HG02852 (cell line): ENCODE measurements at regions not wholly inside any gene's neighbourhood (a gene's known extent, or its start where the extent isn't known, plus 50 kb on each side); places are given as distances from the start of the nearest gene placed in this dataset.
"Not testable (repeated sequence)": the region's sequence is repeated elsewhere in the genome, so short reads cannot be mapped to it uniquely, and the experiment has no call there.

Experiments used
- ATAC-seq: cut with Tn5 transposase; IDR thresholded peaks from one replicate; pipeline ENCODE4 v1.9.1; 2021; ENCODE audit warnings: mild to moderate bottlenecking, moderate library complexity; ENCODE audit not compliant: unreplicated experiment

GRCh38 chr5:145660897-145661640 is 174.1 kb downstream of the PRELID2 start:
- ATAC-seq: no peak

GRCh38 chr5:145658435-145658834 is 176.7 kb downstream of the PRELID2 start:
- no peak for ATAC-seq

DNA sequence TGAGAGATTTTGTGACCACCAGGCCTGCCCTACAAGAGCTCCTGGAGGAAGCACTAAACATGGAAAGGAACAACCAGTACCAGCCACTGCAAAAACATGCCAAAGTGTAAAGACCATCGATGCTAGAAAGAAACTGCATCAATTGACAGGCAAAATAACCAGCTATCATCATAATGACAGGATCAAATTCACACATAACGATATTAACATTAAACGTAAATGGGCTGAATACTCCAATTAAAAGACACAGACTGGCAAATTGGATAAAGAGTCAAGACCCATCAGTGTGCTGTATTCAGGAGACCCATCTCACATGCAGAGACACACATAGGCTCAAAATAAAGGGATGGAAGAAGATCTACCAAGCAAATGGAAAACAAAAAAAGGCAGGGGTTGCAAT is 182.4 kb downstream of the PRELID2 start:
- ATAC-seq: not testable (repeated sequence)

- ATAC-seq: not testable (repeated sequence)
These were observed 188.0 kb downstream of the PRELID2 start for GRCh38 chr5:145647137-145647536.

DNA sequence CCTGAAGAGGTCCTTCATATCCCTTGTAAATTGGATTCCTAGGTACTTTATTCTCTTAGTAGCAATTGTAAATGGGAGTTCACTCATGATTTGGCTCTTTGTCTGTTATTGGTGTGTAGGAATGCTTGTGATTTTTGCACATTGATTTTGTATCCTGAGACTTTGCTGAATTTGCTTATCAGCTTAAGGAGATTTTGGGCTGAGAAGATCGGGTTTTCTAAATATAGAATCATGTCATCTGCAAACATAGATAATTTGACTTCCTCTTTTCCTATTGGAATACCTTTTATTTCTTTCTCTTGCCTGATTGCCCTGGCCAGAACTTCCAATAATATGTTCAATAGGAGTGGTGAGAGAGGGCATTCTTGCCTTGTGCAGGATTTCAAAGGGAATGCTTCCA is 191.9 kb downstream of the PRELID2 start:
- ATAC-seq: not testable (repeated sequence)

- no peak for ATAC-seq
These were observed 197.7 kb downstream of the PRELID2 start for GRCh38 chr5:145637396-145637795.

DNA sequence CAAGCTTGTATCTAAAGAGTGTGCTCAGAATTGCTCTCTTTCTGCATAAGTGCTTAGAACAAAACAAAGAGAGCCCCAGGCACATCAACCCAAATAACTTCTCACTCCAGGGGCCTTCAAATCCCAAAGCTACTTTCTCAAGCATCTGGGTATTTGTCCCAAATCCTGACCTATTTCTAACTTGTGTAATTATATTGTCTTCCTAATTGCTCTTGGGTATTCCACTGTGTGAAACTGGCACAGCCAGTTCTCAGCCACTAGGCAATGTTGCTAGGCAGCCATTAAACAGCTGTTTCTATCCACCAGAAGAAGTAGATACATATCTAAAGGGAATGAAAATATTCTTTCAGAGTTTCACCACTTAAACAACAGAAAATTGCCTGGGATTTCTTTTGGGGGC is 198.8 kb downstream of the PRELID2 start:
- ATAC-seq: no peak

DNA sequence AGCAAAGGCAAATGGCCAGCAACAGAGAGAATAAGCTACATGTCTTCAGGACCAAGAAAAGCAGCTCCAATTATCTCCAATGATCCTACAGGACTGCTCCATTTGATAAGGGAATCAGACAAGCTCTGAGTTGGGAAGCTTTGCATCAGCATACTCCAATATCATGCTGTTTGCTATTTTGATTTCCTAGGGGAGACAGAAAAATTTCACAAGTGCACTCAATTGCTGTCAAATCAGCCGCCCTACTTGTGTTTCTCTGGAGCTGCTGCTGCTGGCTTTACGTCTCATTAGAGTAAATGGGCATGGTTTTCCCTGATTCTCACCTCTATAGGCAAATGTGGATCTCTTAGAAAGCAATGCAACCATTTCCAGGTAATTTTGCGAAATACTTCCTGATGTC is 201.7 kb downstream of the PRELID2 start:
- no peak for ATAC-seq

DNA sequence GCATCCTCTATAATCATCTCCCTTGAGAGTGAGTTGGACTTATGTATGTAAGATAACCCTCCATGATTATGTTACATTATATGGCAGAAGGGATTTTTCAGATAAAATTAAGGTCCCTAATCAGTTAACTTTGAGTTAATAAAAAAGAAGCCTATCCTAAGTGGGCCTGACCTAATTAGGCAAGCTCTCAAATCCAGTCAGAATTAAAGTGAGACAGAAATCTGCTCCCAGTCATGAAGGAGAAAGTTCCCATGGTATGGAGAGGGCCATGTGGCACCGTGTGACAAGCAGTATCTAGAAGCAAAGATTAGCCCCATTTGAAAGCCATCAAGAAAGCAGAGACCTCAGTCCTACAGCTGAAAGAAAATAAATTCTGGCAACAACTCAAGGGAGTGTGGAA is 202.4 kb downstream of the PRELID2 start:
- no peak for ATAC-seq

DNA sequence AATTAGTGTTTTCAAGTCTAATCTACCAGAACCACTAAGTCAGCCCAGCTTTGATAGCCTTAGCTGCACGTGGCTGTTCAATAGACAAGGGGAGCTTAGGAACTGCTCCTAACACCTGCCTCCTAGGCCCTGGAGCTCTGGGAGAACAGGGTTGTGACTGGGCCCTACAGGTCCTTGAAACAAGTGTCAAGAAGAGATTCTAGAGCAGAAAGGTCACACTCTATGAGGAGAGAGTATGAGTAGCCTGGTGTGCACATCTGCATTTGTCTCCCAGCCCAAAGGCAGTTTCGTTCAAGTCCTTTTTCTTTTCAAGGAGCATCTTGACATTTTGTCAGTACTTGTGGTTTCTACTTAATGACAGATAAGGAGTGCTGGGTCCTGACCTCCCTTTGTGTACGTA is 206.1 kb downstream of the PRELID2 start:
- no peak for ATAC-seq

- ATAC-seq: no peak
These were observed 206.6 kb downstream of the PRELID2 start for GRCh38 chr5:145628525-145628924.

DNA sequence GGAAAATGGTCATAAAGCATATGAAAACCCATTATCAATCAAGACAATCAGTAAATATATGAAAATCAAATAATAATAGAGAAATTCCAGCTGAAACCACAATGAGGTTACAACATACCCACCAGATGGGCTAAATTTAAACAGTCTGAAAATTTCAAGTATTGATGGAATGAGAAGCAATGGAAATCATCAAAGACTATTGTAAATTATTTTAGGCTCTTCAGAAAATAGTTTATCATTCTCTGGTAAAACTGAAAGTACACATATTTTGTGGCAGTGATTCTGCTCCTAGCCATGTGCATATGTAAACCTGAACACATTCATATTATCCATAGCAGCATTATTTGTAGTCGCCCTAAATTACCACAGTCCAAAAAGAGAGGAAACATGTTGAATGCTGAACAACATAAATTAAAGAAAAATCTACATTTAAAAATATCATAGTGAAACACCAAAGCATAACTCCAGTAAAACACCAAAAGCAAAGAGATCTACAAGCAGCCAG is 215.3 kb downstream of the PRELID2 start:
- no peak for ATAC-seq

DNA sequence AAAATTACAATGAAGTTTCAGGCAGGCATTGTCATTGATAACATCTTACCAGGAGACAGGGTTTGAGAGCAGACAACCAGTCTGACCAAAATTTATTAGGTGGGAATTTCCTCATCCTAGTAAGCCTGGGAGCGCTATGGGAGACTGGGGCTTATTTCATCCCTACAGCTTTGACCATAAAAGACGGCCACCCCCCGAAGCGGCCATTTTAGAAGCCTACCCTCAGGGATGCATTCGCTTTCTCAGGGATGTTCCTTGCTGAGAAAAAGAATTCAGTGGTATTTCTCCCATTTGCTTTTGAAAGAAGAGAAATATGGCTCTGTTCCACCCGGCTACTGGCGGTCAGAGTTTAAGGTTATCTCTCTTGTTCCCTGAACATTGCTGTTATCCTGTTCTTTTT is 218.4 kb downstream of the PRELID2 start:
- ATAC-seq: not testable (repeated sequence)

DNA sequence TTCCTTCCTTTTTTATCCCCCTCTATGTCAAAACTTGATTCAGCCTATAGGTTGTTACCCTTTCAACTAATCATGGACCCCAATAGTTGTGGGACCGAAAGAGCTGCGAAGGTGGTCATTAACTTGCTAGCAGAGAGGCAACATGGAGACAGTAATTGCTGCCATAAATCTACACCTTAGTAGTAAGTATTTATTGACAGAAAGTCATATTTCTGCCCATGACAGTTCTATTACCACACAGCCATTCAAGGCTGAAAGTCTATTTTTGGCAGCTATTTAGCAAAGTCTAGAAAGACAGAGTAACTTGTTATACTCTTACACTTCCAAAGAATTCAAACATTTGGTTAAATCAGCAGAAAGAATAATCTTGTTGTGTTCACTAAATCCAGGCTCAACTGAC is 236.2 kb downstream of the PRELID2 start:
- ATAC-seq: no peak

GRCh38 chr5:145598184-145598583 is 237.0 kb downstream of the PRELID2 start:
- ATAC-seq: no peak

DNA sequence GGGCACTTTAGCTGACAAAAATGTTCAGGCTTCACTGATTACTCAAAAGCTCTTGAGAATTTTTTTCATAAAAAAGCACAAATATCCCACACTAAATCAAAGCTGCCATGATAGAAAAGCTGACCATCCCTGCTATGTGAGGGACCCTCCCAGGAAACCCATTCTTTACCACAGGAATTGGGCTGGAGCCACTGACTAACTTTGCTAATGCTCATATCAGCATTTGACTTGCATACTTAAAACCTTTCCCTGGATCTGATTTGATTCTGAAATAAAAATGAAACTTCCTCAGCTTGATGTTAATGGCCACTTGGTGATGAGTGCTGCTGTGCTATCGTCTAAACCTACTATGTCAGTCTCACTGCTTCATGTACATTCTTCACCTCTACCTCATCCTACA is 243.6 kb downstream of the PRELID2 start:
- ATAC-seq: no peak

DNA sequence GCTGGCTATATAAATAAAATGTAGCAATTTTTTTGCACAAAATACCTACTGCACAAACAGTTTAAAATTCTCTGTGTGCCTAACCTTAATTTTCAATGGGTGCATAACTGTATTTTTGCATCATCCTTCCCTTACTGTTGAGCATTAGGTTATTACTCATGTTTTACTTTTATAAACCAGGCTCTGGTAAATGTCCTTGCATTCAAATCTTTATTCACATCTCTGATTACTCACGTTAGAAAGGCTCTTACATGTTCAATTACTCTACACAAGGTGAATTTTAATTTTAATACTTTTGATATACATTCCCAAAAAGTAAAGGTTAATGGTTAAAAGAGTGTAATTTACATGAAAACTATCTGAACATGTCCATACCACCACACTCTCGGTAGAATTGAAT is 246.1 kb downstream of the PRELID2 start:
- no peak for ATAC-seq

DNA sequence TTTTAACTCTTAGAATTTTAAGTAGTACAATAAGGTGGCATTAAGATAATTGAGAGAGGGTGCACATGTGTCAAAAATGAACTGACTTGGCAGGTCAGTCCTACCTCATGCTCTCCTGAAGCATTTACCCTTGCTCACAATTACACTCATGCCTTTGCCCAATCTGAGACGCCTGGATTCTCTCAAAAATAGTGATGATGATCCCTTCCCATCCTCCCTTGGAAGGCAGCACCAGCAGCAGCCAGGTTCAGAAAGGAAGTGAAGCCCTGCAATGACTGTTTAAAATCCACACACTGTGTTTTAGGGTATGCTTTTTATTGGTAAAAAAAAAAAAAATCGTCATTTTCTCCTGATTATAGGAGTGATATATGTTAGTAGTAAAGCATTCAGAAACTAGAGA is 246.6 kb downstream of the PRELID2 start:
- no peak for ATAC-seq

DNA sequence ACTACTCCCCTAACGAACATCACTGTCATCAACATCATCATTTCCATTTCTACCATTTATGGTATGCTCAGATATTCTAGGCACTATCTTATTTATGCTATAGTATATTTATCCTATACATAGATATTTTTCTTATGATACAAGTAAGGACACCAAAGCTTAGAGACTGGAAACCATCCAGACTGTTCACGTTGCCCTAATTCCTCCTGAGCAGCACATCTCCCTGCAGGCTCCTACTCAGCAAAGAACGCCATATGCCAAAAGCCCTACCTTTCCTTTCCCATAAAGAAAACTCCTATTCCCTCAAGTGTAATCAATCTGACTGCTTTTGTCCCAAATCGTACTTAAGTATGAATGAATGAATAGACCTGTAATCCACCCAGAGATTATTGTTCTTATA is 247.0 kb downstream of the PRELID2 start:
- no peak for ATAC-seq

DNA sequence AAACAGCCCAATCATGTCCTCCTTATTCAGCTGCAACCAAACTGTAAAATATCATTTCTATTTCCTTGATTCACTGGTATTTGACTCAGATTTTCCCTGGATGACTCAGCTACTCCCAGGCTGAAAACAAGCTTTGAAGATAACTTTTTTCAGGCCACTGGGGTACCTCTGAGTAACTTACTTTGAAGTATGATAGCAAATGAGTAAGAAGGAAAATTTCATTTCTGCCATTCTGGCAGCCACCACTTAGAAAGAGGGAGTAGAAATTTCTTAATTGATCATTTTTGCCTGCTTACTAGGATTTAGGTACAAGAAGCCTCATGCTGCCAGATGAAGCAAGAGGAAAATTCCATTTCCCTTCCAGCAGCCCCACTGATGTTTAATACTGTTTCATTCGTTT is 247.4 kb downstream of the PRELID2 start:
- no peak for ATAC-seq

- ATAC-seq: no peak
These were observed 247.9 kb downstream of the PRELID2 start for GRCh38 chr5:145587308-145587672.

DNA sequence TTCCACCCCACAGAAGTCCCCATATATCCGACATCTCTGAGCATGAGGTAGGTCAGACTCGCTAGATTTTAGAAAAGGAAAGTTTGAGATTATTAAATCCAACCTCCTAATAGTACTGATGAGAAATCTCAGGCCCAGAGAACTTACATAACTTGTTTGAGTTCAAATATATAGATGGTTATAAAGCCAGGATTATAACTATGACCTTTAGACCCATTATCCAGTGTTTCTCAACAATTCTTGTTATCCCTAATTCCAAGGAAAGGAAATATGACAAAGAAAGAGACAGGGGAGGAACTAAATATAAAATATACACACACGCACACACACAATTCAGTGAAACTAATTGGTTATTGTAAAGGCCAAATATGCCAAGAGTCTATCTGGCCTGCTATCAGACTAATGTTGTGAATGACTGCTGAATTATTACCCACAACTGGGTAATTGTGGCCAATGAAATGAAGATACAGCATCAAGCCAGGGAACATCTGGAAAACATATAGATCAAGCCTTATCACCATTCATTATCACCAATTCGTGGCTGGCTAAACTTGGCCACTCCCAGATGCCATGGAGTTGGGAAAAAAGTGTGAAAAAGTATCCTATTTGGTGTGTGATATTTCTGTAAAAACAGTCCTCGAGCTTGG is 248.4 kb downstream of the PRELID2 start:
- no peak for ATAC-seq
